Keratinocyte (primary cell): ENCODE measurements at regions not wholly inside any gene's neighbourhood (a gene's known extent, or its start where the extent isn't known, plus 50 kb on each side); places are given as distances from the start of the nearest gene placed in this dataset.

Experiments
- DNase-seq: peaks from one replicate; pipeline ENCODE4 v3.0.0-alpha.2; 2011; ENCODE audit warnings: low read depth, missing footprints, low spot score
- FAIRE-seq: peaks from 2 replicates; lab custom pipeline; 2011; peaks lifted over from hg19 to GRCh38; lab: Jason Lieb, UNC
- H2AFZ ChIP-seq: 2 replicates; pipeline ENCODE4 v1.6.0; 2012; ENCODE audit warnings: low read length, control low read depth, inconsistent platforms; ENCODE audit not compliant: control insufficient read depth
- H3K27ac ChIP-seq: 2 replicates; pipeline ENCODE4 v1.5.1; 2011; ENCODE audit warnings: low read length; ENCODE audit not compliant: control insufficient read depth, insufficient read depth
- H3K27me3 ChIP-seq: 3 replicates; pipeline ENCODE4 v1.6.0; 2011; ENCODE audit warnings: low read length; ENCODE audit not compliant: control insufficient read depth, insufficient read depth; ENCODE audit errors: extremely low read depth
- H3K36me3 ChIP-seq, 2 experiments: 2 replicates in 1 of 2; 3 replicates in 1 of 2; pipeline ENCODE4 v1.5.1; 2011; ENCODE audit warnings: low read length in 2 of 2, mild to moderate bottlenecking in 1 of 2; ENCODE audit not compliant: control insufficient read depth in 2 of 2, insufficient read depth in 2 of 2; ENCODE audit errors: extremely low read depth in 1 of 2
- H3K4me1 ChIP-seq: 3 replicates; pipeline ENCODE4 v1.5.1; 2011; ENCODE audit warnings: low read length; ENCODE audit not compliant: control insufficient read depth, insufficient read depth; ENCODE audit errors: extremely low read depth
- H3K4me2 ChIP-seq: 3 replicates; pipeline ENCODE4 v1.6.0; 2011; ENCODE audit warnings: low read depth, low read length; ENCODE audit not compliant: control insufficient read depth, insufficient read depth; ENCODE audit errors: extremely low read depth
- H3K4me3 ChIP-seq, 3 experiments: fragments of 200-600 bp in 1 of 3; sonication (generic) in 1 of 3; 2 replicates in 2 of 3; 3 replicates in 1 of 3; pipeline ENCODE4 v1.5.1; 2011 to 2016; ENCODE audit warnings: low read length in 3 of 3, mild to moderate bottlenecking in 3 of 3, control low read depth in 2 of 3, inconsistent platforms in 1 of 3, low read depth in 1 of 3, mixed read lengths in 1 of 3, mixed run types in 1 of 3, moderate library complexity in 1 of 3; ENCODE audit not compliant: control insufficient read depth in 2 of 3, insufficient read depth in 2 of 3; ENCODE audit errors: extremely low read depth in 1 of 3
- H3K79me2 ChIP-seq: 2 replicates; pipeline ENCODE4 v1.6.0; 2012; ENCODE audit warnings: low read length; ENCODE audit not compliant: control insufficient read depth, insufficient read depth
- H3K9ac ChIP-seq: 3 replicates; pipeline ENCODE4 v1.6.0; 2011; ENCODE audit warnings: low read length; ENCODE audit not compliant: control insufficient read depth, insufficient read depth; ENCODE audit errors: extremely low read depth
- H3K9me1 ChIP-seq: 3 replicates; pipeline ENCODE4 v1.6.0; 2011; ENCODE audit warnings: low read length; ENCODE audit not compliant: control insufficient read depth, insufficient read depth; ENCODE audit errors: extremely low read depth
- H3K9me3 ChIP-seq: 2 replicates; pipeline ENCODE4 v1.5.1; 2012; ENCODE audit warnings: low read depth, low read length; ENCODE audit not compliant: control insufficient read depth
- H4K20me1 ChIP-seq: 3 replicates; pipeline ENCODE4 v1.6.0; 2011; ENCODE audit warnings: low read length; ENCODE audit not compliant: control insufficient read depth, insufficient read depth; ENCODE audit errors: extremely low read depth
- CTCF ChIP-seq, 3 experiments: IDR thresholded peaks in 1 of 3; conservative IDR thresholded peaks in 1 of 3; optimal IDR thresholded peaks in 1 of 3; 2 replicates in 2 of 3; 3 replicates in 1 of 3; pipeline versions ENCODE3 to v1.5.1; 2011; ENCODE audit warnings: low read length in 3 of 3, mild to moderate bottlenecking in 3 of 3, moderate library complexity in 2 of 3, control low read depth in 1 of 3, inconsistent platforms in 1 of 3; ENCODE audit not compliant: insufficient read depth in 2 of 3; ENCODE audit errors: extremely low read depth in 1 of 3
- EZH2 ChIP-seq: IDR thresholded peaks from one replicate; pipeline ENCODE4 v1.6.1; 2012; ENCODE audit warnings: inconsistent platforms, mild to moderate bottlenecking, low read length, moderate library complexity
- dilution Hi-C: fragments of 300-500 bp; cut with MboI; formaldehyde crosslinking; loops from one replicate; pipeline ENCODE4 v1.7.0; 2020; ENCODE audit warnings: low sequenced_read_pairs; ENCODE audit not compliant: extremely low pct_ligation_motif_present

DNA sequence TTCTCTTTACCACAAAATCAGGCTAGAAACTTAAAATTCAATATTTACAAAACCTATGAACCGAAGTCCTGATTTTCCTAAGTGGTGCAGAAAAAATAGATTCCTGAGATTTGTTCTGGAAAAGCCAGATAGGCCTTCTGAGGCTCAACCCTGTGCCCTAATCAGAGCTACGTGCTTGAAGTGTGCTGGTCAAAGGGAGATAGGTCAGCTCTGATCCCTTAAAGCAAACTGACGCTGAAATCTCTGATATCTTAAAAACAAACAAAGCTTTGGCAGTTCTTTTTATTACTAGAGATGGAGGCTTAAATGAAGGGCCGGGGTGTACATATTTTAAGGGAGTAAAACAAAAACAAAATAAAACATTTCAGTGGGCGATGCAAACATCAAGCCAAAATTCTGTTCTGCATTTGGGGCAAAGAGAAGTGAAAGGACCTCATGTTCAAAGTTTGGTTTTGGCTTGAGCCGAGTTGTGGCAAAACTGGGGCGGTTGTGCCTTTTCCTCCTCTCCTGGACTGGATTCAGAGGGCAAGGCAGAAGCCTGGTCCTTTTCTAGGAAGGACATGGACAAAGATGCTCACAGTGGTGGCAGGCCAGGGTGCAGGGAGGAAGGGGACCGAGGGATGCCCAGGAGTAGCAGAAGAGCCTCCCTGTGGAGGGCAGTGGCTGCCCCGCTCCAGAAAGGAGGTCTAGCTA is 295.0 kb downstream of the CDCA7 start:
- no peaks in the 10 kb centered on the region for H3K9me1 ChIP-seq
- H3K79me2 ChIP-seq, result no peaks in the 10 kb centered on the region
- DNase-seq (no peak), FAIRE-seq (no peak)
- TF ChIP-seq EZH2 (no peak), CTCF (optimal IDR thresholded peaks at IDR 0.05 in 1 of 3, IDR thresholded peaks at IDR 0.05 in 1 of 3, conservative IDR thresholded peaks at IDR 0.05 in 1 of 3; ENCODE audit: extremely low read depth in 1 of 3, insufficient read depth in 2 of 3, low read length in 3 of 3) (no peak)
- no peaks in the 10 kb centered on the region for H3K27me3 ChIP-seq
- H3K4me3 ChIP-seq, result no peak overlapping the region
- no peak overlapping the region for H2AFZ ChIP-seq
- no peaks in the 10 kb centered on the region for H4K20me1 ChIP-seq
- H3K9me3 ChIP-seq, result no peaks in the 10 kb centered on the region
- no peak overlapping the region for H3K9ac ChIP-seq
- no peak overlapping the region for H3K27ac ChIP-seq
- H3K4me1 ChIP-seq, result peaks cover 30% of the 10 kb centered on the region
- H3K36me3 ChIP-seq, result no peaks in the 10 kb centered on the region
- dilution Hi-C loops, result no loop called here
- H3K4me2 ChIP-seq, result no peak overlapping the region

DNA sequence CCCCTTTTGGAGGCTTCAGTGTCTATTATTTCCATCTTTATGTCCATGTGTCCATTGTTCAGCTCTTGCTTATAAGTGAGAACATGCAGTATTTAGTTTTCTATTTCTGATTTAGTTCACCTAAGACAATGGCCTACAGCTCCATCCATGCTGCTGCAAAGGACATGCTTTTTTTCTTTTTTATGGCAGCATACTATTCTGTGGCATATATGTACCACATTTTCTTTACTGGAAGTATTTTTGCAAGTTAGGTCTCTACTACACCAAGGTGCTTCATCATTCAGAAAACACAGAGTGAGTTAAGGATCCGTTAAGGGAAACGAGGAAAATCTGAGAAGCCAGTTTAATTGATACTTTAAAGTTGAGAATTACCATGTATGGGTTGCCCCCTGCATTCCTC is 297.2 kb downstream of the CDCA7 start:
- no peak for TF ChIP-seq CTCF (optimal IDR thresholded peaks at IDR 0.05 in 1 of 3, IDR thresholded peaks at IDR 0.05 in 1 of 3, conservative IDR thresholded peaks at IDR 0.05 in 1 of 3; ENCODE audit: extremely low read depth in 1 of 3, insufficient read depth in 2 of 3, low read length in 3 of 3)
- TF ChIP-seq EZH2, result no peak
- peak overlapping the region; percentile 97 for H3K4me2 ChIP-seq
- FAIRE-seq, result no peak

More for the DNA sequence above, 297.2 kb downstream of the CDCA7 start:
- Histone ChIP-seq H3K27ac (peak overlapping the region; percentile 99), H4K20me1 (no peaks in the 10 kb centered on the region), H3K27me3 (no peaks in the 10 kb centered on the region), H3K36me3 (no peaks in the 10 kb centered on the region), H3K4me1 (peaks cover 47% of the 10 kb centered on the region), H3K79me2 (no peaks in the 10 kb centered on the region), H3K9me1 (no peaks in the 10 kb centered on the region), H3K9ac (peak overlapping the region; percentile 71), H3K4me3 (peak overlapping the region in 2 of 3 experiments; percentile 29 to 50), H3K9me3 (no peaks in the 10 kb centered on the region), H2AFZ (no peak overlapping the region)
- dilution Hi-C loops, result no loop called here
- DNase-seq, result no peak
